ENCODE measurements at regions not wholly inside any gene's neighbourhood (a gene's known extent, or its start where the extent isn't known, plus 50 kb on each side); places are given as distances from the start of the nearest gene placed in this dataset.
"Not testable (repeated sequence)": the region's sequence is repeated elsewhere in the genome, so short reads cannot be mapped to it uniquely, and the experiment has no call there.

GRCh38 chr7:29651477-29651876 is 87.8 kb downstream of the PRR15 start:
- DNase-seq: no peak

DNA sequence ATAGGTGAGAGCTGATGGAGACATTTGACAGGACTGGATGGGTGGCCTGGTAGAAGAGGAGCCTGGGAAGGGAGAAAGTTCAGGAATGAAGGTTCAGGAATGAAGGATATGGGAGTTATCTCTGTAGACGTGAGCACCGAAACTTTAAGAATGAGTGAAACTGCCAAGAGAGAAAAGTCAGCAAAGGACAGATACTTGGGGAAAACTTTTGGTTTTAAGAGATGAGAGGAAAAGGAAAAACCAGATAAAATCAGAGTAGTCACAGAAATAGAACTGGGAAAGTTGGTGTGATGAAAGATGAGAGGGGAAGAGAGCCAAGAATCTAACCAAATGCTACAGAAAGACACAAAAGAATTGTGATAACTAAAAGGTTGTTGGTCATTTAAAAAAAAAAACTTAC is 88.9 kb downstream of the PRR15 start:
- no peak for DNase-seq

DNA sequence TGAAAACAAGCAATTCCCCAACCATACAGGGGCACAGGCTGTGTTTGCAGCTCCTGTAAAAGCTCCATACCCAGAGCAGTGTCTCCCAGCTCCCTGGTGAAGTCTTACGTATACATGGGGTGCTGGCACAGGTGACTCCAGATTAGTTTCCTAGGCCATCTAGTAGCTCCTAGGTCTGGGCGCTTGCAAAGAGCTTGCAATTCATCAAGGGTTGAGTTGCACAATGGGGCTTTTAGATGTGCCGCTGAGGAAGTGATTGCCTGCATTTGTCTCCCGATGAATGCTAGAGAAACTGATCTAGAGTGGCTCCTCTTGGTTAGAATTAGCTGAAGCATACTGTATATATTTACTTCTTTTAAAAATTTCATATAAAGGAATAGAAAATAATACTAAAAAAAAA is 90.7 kb downstream of the PRR15 start:
- DNase-seq: not testable (repeated sequence)

- no peak for DNase-seq
Measured at GRCh38 chr7:29657288-29657687, 93.7 kb downstream of the PRR15 start.

- no peak for DNase-seq
Measured at GRCh38 chr7:29657856-29658255, 94.2 kb downstream of the PRR15 start.

GRCh38 chr7:29659213-29659612 is 95.6 kb downstream of the PRR15 start:
- DNase-seq: not testable (repeated sequence)

DNA sequence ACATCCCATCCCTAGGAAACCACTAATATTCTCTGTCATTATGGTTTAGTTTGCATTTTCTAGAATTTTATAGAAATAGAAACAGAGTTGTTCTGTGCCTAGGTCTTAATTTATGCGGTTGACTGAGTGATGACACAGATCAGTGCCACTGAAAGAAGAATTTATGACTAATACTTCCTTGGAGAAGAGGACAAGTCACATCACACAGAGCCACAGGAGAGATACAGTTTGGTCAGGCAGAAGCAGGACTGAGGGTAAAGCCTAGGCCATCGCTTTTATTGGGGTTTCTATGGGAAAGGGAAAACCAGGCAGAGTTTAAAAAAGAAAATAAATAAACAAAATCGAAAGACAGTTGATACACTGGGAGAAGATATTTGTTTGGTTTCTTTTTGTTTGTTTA is 99.3 kb downstream of the PRR15 start:
- DNase-seq: not testable (repeated sequence)

- DNase-seq: not testable (repeated sequence)
Measured at GRCh38 chr7:29664999-29665398, 101.4 kb downstream of the PRR15 start.

GRCh38 chr7:29667096-29667669 is 103.5 kb downstream of the PRR15 start:
- not testable (repeated sequence) for DNase-seq

- not testable (repeated sequence) for DNase-seq
Measured at GRCh38 chr7:29671286-29671685, 107.7 kb downstream of the PRR15 start.

DNA sequence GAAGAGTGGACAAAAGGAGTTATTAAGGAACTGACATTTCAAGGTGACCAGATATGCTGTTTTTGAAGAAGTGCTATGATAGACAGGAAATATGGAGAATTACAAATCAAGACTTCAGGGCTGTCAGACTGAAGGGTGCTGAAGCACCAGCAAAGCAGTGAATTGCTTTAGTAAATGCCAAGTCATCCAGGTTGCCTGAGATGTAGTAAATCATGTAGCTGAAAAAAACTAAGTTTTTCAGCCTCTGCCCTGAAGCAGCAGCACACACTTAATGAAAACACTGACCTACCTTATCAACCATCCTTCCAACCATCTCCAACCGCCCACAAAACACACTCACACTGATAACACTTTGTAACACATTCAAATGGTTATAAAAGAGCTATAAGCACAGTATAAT is 110.0 kb downstream of the PRR15 start:
- DNase-seq: not testable (repeated sequence)

DNA sequence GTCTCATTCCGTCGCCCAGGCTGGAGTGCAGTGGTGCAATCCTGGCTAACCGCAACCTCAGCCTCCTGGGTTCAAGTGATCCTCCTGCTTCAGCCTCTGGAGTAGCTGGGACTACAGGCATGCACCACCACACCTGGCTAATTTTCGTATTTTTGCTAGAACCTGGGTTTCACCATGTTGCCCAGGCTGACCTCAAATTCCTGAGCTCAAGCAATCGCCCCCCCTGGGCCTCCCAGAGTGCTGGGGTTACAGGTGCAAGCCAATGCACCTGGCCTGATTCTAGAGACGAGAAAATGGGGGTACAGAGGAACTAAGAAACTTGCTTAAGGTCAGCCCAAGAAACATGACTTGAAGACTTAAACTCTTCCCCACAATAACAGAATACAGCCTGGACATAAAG is 111.0 kb downstream of the PRR15 start:
- not testable (repeated sequence) for DNase-seq

GRCh38 chr7:29677254-29677653 is 113.6 kb downstream of the PRR15 start:
- DNase-seq: not testable (repeated sequence)

GRCh38 chr7:29679963-29680362 is 116.3 kb downstream of the PRR15 start:
- DNase-seq: not testable (repeated sequence)

- DNase-seq: not testable (repeated sequence)
Measured at GRCh38 chr7:29680601-29681000, 117.0 kb downstream of the PRR15 start.

DNA sequence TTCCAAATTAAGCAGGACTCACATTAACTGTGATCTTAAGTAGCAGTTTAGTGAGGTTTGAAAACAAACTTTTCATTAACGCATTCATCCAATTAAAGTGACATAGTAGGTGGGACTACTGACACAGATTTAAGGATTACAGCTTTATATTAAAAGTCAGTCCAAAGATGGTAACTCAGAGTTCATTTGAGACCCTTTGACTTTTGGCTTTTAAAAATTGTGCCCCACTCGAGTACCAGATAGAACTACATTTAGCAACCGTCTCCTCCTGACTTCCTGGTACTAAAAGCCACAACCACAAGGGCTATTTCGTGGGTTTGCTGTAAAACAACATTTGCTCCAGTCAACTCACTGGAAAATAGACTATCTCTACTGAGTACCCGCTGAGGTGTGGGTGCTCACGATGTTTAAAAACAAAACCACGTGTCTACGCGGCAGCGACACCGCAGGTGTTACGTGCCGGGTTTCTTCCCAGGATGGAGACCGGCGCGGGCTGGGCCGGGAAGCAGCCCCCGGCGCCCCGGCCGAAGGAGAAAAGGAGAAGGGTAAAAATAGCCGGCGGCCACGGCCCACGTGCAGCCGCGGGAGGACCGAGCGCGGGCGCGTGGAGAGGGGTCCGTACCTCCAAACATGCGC is 120.6 kb downstream of the PRR15 start:
- DNase-seq: not testable (repeated sequence)

- peak; percentile 14 for DNase-seq
Measured at GRCh38 chr7:29684787-29685650, 121.3 kb upstream of the WIPF3 start.

DNA sequence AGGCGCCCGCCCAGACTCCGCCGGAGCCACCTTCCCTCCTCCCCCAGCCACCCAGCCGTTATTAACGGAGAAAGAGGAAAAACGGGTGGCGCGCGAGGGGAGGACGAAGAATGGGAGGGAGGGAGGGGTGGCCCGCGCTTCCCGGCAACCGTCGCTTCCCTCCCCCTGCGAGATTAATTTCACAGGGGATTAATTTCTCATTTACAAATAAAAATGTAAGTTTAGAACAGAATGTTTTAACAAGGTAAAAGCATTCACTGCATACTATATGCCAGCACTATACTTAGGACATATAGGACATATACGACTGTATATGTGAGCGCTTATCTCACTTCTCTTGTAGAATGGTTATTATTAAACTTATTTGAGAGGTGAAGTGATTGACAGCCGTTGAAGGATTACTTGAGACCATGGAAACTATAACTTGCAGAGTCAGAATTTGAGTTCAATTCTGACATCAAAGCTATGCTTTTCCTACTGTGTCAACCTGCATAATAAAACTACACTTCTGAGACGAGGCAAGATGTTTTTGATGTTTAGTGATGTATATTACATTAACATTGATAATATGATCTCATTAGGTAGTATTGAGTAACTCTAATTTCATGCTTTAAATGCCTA is 120.5 kb upstream of the WIPF3 start:
- DNase-seq: peak; percentile 28

GRCh38 chr7:29690510-29690909 is 115.8 kb upstream of the WIPF3 start:
- not testable (repeated sequence) for DNase-seq

DNA sequence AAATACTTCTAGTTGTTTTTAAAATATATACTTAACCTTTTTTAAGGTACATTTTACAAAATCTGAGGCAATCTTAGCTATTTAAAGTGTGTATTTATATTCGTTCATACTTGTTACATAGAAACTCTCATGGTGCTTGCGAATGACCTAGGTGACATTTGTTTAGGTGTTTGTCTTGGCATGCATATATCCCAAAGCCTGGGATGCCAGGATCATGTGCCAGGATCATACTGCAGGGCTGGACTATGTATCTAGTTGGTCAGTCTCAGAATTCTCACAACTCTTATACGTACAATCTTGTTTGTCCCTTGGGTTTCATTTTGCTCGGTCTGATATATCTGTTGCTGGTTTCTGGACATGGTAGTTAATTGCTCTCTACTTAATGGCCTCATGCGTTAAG is 109.9 kb upstream of the WIPF3 start:
- not testable (repeated sequence) for DNase-seq

DNA sequence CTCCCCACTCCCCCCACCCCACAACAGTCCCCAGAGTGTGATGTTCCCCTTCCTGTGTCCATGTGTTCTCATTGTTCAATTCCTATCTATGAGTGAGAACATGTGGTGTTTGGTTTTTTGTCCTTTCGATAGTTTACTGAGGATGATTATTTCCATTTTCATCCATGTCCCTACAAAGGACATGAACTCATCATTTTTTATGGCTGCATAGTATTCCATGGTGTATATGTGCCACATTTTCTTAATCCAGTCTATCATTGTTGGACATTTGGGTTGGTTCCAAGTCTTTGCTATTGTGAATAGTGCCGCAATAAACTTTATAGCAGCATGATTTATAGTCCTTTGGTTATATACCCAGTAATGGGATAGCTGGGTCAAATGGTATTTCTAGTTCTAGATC is 106.6 kb upstream of the WIPF3 start:
- not testable (repeated sequence) for DNase-seq

GRCh38 chr7:29701540-29701939 is 104.8 kb upstream of the WIPF3 start:
- not testable (repeated sequence) for DNase-seq

GRCh38 chr7:29703830-29704229 is 102.5 kb upstream of the WIPF3 start:
- DNase-seq: not testable (repeated sequence)
